Stimulated activated CD8-positive, alpha-beta memory T cell treated with anti-CD3 and anti-CD28 coated beads, Interleukin-12 subunit alpha, Interleukin-12 subunit beta, amount 100 ng/mL, for 1 hour (primary cell): ENCODE measurements at regions not wholly inside any gene's neighbourhood (a gene's known extent, or its start where the extent isn't known, plus 50 kb on each side); places are given as distances from the start of the nearest gene placed in this dataset.
A peak's percentile ranks its signal among the peaks of the same experiment; 100 is the strongest.

Experiments
- DNase-seq: peaks from one replicate; pipeline ENCODE4 v3.0.0-alpha.2; 2020; ENCODE audit warnings: low read depth

GRCh38 chr2:204274429-204274828, 270.8 kb upstream of the PARD3B start:
- DNase-seq = no peak

- no peak for DNase-seq
These were observed 270.3 kb upstream of the PARD3B start for GRCh38 chr2:204274991-204275390.

GRCh38 chr2:204277226-204277625, 268.0 kb upstream of the PARD3B start:
- no peak for DNase-seq

DNA sequence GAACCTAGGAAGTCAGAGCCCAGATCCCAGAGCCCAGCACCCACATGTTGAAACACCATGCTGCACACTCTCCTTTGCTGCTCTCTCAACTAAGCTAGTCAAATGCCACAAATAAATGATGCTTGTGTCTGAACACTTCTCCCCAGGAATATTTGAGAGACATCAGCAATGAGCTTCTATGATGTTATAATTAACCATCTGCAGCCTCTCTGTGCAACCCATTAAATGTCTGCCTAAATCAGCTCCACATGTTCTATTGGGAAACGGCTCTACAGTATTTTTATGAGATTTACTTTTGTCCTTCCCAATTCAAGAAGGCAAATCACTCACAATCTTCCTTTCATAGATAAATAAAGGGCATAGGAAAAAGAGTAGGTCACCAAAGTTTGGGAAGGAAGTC, 266.8 kb upstream of the PARD3B start:
- DNase-seq = no peak

DNA sequence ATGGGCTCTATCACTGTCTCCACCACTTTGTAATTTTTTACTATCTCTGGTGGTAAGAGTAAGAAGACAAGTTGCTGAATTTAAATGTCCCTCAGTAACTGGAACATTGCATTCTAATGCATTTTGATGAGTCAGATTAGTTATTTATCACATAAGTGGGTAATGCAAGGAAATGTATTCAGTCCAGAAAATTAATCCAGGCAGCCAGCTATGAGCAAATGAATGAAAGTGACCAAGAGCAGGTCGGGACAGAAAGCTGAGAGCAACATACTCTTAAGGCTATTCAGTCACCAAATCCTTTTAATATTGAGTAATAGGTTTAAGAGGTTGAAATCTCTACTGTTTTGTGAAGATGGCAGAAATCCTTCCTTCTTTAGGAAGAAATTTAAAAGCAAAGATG, 265.5 kb upstream of the PARD3B start:
- DNase-seq = no peak

DNA sequence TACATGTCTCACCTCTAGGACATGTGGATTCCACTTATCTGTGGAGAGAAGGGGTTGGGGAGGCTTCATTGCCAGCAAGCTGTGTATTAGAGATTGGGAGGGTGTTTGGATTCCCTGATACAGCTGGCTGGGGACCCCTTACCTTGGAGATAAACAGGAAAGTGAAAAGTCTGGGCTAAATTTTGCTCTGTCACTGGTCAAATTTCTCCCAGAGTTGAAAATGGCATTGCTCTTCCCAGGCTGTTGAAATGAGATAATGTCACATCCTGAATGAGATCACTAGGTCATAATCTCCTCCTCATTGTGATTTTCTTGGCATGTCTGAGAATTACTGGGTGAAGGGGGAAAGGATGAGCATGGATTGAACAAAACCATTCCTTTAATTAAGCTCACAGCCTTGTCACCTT, 265.0 kb upstream of the PARD3B start:
- DNase-seq = no peak

DNA sequence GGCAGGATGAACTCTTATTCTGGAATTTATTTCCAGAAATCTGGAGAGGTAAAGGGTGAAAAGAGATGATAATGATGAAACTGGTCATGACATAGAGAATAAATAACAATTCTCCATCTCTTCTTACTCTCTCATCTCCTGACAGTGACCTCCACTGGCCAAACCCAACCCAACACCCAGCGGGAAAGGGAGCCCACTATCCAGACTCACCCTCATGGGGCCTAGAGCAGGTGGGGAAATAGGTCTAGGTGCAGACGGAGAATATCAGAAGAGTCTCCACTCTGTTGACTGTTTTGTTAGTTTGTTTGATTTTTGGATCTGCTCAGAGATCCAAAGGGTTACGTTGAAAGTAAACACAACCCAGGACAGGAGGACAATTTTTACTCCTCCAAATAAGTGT, 263.2 kb upstream of the PARD3B start:
- no peak for DNase-seq

DNA sequence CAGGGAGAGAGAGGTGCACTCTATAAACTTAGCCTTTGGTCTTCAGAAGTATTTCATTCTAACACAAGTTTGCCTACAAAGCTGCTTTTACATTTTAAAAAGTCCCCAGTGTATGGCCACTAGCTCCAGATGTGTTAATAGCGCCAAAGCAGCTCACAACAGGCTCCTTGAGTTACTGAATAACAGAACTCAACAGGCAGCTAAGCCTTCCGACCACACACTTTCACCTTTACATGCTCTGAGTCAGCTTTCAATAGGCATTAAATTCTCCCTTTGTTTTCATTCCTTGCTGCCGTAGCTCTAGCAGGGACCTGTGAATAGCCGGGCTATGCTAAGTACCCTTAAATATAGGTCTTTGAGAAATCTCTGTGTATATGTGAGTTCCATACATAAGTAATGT, 262.8 kb upstream of the PARD3B start:
- DNase-seq = no peak

GRCh38 chr2:204289066-204289465, 256.2 kb upstream of the PARD3B start:
- DNase-seq = no peak

DNA sequence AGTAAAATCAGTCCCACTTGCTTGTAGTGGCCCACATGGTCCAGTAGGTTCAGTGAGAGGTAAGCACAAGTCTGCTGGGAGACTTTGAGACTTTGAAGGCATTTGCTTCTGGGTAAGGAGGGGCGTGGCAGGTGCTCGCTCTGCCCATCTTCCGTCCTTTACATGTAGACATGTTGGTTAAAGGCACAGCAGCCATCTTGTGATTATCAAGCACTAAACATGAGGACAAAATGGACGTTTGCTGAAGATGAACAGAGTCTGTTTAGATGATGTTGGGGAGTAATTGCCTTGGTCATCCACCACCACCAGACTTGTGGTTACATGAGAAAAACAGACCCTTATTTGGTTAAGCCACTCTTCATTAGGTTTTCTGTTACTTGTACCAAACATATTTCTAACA, 252.8 kb upstream of the PARD3B start:
- no peak for DNase-seq

DNA sequence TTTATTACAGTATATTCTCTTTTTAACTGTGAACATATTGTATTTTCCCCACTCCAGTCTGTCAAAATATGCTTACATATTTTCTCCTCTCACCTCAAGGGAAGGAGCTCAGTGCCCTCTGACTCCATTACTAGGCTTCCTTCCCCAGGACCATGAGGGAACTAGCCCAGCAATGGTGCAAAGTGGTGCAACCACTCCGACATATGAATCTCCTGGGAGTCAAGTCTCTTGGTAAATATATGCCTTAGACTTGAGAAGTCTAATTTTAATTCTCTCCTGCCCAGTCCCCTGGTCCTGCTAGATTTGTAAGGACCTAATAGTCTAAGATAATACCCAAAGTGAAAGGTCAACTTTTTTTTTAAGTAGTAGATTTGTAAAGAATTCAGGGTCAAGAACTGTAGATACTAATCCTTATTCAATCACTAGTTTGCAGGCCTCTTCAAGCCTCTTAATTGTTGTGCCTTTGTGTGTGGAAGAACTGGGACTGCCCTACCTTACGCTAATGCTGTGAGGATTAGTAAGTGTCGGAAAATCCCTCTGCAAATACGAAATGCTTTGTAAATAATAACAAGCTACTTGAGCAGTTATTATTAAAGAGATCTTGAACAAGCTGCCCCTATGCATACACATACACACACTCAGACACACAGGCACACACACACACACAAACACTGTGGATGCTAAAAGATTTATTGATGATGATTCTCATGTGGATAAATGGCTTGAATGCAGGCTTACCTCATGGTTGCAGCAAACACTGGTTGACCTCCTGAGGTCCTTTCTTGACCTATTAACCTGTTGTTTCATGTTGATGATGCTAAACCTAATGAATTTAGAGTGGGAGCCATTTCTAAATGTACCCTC, 251.2 kb upstream of the PARD3B start:
- no peak for DNase-seq

- DNase-seq = no peak
These were observed 246.9 kb upstream of the PARD3B start for GRCh38 chr2:204298404-204298803.

GRCh38 chr2:204299766-204300165, 245.5 kb upstream of the PARD3B start:
- DNase-seq = no peak

- DNase-seq = no peak
These were observed 238.6 kb upstream of the PARD3B start for GRCh38 chr2:204306667-204307066.

DNA sequence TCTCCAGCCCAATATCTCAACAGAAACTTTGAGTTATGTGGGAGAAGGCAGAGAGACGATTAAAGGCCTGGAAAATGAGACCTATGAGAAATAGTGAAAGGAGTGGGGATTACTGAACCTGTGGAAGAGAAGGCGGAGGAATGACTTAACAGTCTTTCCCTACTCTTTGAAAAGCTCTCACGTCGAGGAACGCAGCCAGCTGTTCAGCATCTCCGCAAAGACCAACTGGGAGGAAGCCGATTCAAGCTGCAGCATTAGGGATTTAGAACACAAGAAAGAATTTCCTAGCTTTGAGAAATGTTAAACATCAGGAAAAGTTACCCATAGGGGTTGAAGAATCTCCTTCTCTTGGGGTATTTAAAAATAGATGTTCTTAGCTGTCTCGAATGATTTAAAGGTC, 233.2 kb upstream of the PARD3B start:
- no peak for DNase-seq

- no peak for DNase-seq
These were observed 232.0 kb upstream of the PARD3B start for GRCh38 chr2:204313256-204313655.

GRCh38 chr2:204315236-204315662, 230.0 kb upstream of the PARD3B start:
- no peak for DNase-seq

DNA sequence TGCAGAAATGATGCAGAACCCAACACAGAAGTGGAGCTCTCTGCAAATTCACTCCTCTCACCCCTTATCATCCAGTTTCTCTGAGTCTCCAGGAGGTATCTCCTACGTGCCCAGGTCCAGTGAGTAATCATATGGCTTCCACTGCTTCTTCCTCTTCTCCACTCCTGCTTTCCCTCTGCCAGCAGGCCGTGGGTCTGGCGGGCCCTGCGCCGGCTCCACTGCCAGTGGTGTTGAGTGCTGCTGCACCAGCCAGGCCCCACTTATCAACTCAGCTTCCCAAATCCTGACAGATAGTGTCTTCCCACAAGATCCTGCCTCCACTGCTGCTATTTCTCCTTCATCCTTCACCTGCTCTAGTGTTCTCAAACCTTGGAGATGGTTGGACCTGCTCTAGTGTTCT, 227.6 kb upstream of the PARD3B start:
- no peak for DNase-seq

DNA sequence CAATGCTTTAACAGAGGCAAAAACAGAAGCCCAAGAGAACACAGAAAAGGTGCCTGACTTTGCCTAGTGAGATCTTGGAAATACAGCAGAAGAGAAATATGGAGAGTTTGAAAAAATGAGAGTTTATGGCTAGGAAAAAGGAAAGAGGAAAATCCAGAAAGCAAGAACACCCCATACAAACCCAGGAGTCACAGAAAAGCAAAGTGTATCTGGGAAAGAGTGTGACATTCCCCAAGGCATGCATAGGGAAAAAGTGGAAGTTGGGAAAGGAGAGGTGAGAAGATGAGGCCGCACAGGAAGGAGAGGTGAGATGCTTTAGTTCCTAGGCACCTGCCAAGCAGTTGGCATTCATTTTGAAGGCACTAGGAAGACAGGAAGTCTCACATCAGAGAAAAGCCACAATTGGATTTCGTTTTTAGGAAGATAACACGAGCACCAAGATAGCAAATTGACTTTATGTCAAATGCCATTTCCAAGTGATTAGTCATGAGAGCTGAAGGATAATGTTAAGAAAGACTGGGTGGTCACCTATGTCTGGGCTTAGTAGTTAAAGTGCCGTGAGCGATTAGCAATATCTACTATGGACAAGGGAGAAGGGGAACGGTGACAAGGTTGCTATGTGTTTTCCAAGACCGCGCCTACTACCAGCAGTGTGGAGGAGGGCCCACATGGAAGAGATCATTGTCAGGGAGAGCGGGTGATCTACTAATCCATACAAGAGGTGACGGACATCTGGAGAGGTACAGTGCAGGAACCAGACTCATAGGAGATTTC, 224.1 kb upstream of the PARD3B start:
- DNase-seq = no peak

- DNase-seq = no peak
These were observed 223.1 kb upstream of the PARD3B start for GRCh38 chr2:204321910-204322751.

GRCh38 chr2:204325468-204325867, 219.8 kb upstream of the PARD3B start:
- peak; percentile 33 for DNase-seq

GRCh38 chr2:204328373-204328772, 216.9 kb upstream of the PARD3B start:
- DNase-seq = no peak
